ENCODE measurements at regions not wholly inside any gene's neighbourhood (a gene's known extent, or its start where the extent isn't known, plus 50 kb on each side); places are given as distances from the start of the nearest gene placed in this dataset.

- TF ChIP-seq FOXM1 (IDR thresholded peaks at IDR 0.05; ENCODE audit: borderline replicate concordance), result no peak
- TF ChIP-seq ELF4 (IDR thresholded peaks at IDR 0.05), result no peak
- TF ChIP-seq FOXA1 (IDR thresholded peaks at IDR 0.05), result no peak
- no peak for TF ChIP-seq SUZ12 (IDR thresholded peaks at IDR 0.05)
- TF ChIP-seq TARDBP (IDR thresholded peaks at IDR 0.05), result no peak
- no peak for TF ChIP-seq NFRKB (IDR thresholded peaks at IDR 0.05)
- TF ChIP-seq SP1 (IDR thresholded peaks at IDR 0.05), result no peak
- TF ChIP-seq L3MBTL2 (conservative IDR thresholded peaks at IDR 0.05), result no peak
Measured at GRCh38 chr10:31140716-31141115, 109.1 kb upstream of the ZNF438 start.

All from HEK293T (cell line).